Neutrophil (primary cell): ENCODE measurements at regions not wholly inside any gene's neighbourhood (a gene's known extent, or its start where the extent isn't known, plus 50 kb on each side); places are given as distances from the start of the nearest gene placed in this dataset.

Source experiments
- H3K27ac ChIP-seq: fragments of 200-600 bp; sonication (generic); 2 replicates; pipeline ENCODE4 v1.5.1; 2016; ENCODE audit warnings: mild to moderate bottlenecking, moderate library complexity
- H3K27me3 ChIP-seq: fragments of 200-600 bp; sonication (generic); 2 replicates; pipeline ENCODE4 v1.6.0; 2016; ENCODE audit warnings: mild to moderate bottlenecking
- H3K36me3 ChIP-seq: fragments of 200-600 bp; sonication (generic); 2 replicates; pipeline ENCODE4 v1.5.1; 2017
- H3K4me1 ChIP-seq, 2 experiments: fragments of 200-600 bp in 1 of 2; sonication (generic) in 1 of 2; 1 replicate in 1 of 2; 2 replicates in 1 of 2; pipeline versions ENCODE4 v1.5.1 to v1.6.1; 2013 to 2016; ENCODE audit warnings: low read depth in 1 of 2, low read length in 1 of 2, mild to moderate bottlenecking in 1 of 2, moderate library complexity in 1 of 2; ENCODE audit not compliant: control insufficient read depth in 1 of 2, insufficient read depth in 1 of 2
- H3K4me3 ChIP-seq, 2 experiments: fragments of 200-600 bp in 1 of 2; sonication (generic) in 1 of 2; 1 replicate in 1 of 2; 2 replicates in 1 of 2; pipeline ENCODE4 v1.5.1; 2013 to 2016; ENCODE audit warnings: low read depth in 1 of 2, low read length in 1 of 2, mild to moderate bottlenecking in 1 of 2, moderate library complexity in 1 of 2
- H3K9me3 ChIP-seq: fragments of 200-600 bp; sonication (generic); 2 replicates; pipeline ENCODE4 v1.5.1; 2016
- CTCF ChIP-seq: fragments of 200-600 bp; sonication (generic); IDR thresholded peaks from 2 replicates; pipeline ENCODE4 v1.5.1; 2016; ENCODE audit warnings: antibody characterized with exemption

- Histone ChIP-seq H3K36me3 (no peaks in the 10 kb centered on the region), H3K27me3 (peaks cover 48% of the 10 kb centered on the region), H3K9me3 (no peaks in the 10 kb centered on the region), H3K4me1 (no peaks in the 10 kb centered on the region), H3K27ac (no peak overlapping the region), H3K4me3 (no peak overlapping the region)
- TF ChIP-seq CTCF, result no peak
These were observed 57.6 kb upstream of the FOXP4 start for GRCh38 chr6:41488433-41489119.

- Histone ChIP-seq H3K36me3 (no peaks in the 10 kb centered on the region), H3K9me3 (no peaks in the 10 kb centered on the region), H3K27ac (no peak overlapping the region), H3K4me3 (no peak overlapping the region), H3K4me1 (no peaks in the 10 kb centered on the region), H3K27me3 (peaks cover 54% of the 10 kb centered on the region)
- no peak for TF ChIP-seq CTCF
These were observed 56.9 kb upstream of the FOXP4 start for GRCh38 chr6:41489120-41489851.

DNA sequence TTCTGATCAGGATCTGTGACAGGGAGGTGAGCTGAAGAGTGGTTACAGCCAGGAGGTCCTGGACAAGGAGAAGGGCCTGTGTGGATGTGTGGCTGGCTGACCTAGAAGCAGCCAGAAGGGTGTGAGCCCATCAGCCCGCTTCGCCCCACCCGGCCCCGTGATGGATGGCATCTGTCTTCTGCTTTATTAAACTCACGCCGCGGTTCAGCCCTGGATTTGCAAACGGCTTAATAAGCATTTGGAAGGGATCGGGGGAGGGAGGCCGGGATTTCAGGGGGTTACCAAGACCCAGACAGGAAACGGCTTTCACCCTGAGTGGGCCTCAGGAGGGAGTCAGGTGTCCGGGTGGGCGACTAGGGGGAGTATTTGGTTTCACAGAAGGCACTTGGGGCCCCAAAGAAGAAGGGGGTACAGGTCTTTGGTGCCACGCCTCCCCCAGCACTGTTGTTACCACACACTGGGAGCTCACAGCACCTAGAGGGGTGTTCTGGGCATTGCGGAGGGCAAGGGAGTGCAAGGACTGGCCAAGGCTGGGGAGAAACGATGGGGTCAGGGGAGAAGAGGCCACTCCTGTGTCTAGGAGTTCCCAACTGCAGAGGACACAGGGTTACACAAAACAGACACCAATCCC is 53.8 kb upstream of the FOXP4 start:
- no peak overlapping the region for H3K4me3 ChIP-seq
- no peak overlapping the region for H3K27ac ChIP-seq
- H3K27me3 ChIP-seq, result peaks cover 65% of the 10 kb centered on the region
- no peak for TF ChIP-seq CTCF
- H3K36me3 ChIP-seq, result no peaks in the 10 kb centered on the region
- no peaks in the 10 kb centered on the region for H3K4me1 ChIP-seq
- no peaks in the 10 kb centered on the region for H3K9me3 ChIP-seq

- no peak overlapping the region for H3K27ac ChIP-seq
- no peaks in the 10 kb centered on the region for H3K36me3 ChIP-seq
- H3K27me3 ChIP-seq, result peaks cover 85% of the 10 kb centered on the region
- H3K4me1 ChIP-seq, result no peaks in the 10 kb centered on the region
- no peak overlapping the region for H3K4me3 ChIP-seq
- no peaks in the 10 kb centered on the region for H3K9me3 ChIP-seq
- no peak for TF ChIP-seq CTCF
These were observed 51.7 kb upstream of the FOXP4 start for GRCh38 chr6:41494212-41495110.
